ENCODE measurements at regions not wholly inside any gene's neighbourhood (a gene's known extent, or its start where the extent isn't known, plus 50 kb on each side); places are given as distances from the start of the nearest gene placed in this dataset.

GRCh38 chr2:195001924-195002323 is 655.1 kb upstream of the SLC39A10 start (continued):
- TF ChIP-seq ZNF839 (CRISPR knock-in tag; IDR thresholded peaks at IDR 0.05; ENCODE audit: borderline replicate concordance): no peak

- DNase-seq (ENCODE audit: low spot score) (no peak), ATAC-seq (no peak), FAIRE-seq (no peak)
- BruUV-seq (replicated peaks): no TSS peak
- H3K27ac ChIP-seq (ENCODE audit: extremely low read length, insufficient read depth, low read length): no peak overlapping the region
- CTCF ChIA-PET (ENCODE audit: low intra/inter-chr PET ratio, low total read pairs): no interaction called here
- POLR2A ChIA-PET: no interaction called here
- WGBS (ENCODE audit: low lambda C conversion rate): 1% methylated on average over 4 of the region's 4 CpGs
- no peaks in the 10 kb centered on the region for H3K4me1 ChIP-seq (ENCODE audit: insufficient read depth, low read length)
- no peaks in the 10 kb centered on the region for H3K27me3 ChIP-seq (ENCODE audit: control insufficient read depth in 1 of 2, insufficient read depth in 2 of 2, low read length in 2 of 2)
- intact Hi-C loops (cut with micrococcal nuclease; ENCODE audit: unreplicated experiment): no loop called here
- no peaks in the 10 kb centered on the region for H3K9me3 ChIP-seq (ENCODE audit: low read length)
- H3K9ac ChIP-seq (ENCODE audit: insufficient read depth, low read depth, low read length): no peak overlapping the region
- H3K79me2 ChIP-seq (ENCODE audit: insufficient read depth, low read length): no peaks in the 10 kb centered on the region
- H3K4me3 ChIP-seq (replicated peaks in 1 of 3; ENCODE audit: insufficient read depth in 1 of 3, low read depth in 2 of 3, low read length in 3 of 3): no peak overlapping the region
- H3K4me2 ChIP-seq (ENCODE audit: low read depth, low read length): no peak overlapping the region
- in situ Hi-C loops (cut with HindIII; ENCODE audit: extremely low pct_ligation_motif_present, low pct_unique_long_range_greater_than_20kb): no loop called here
- no peak overlapping the region for H2AFZ ChIP-seq (ENCODE audit: low read length)
- no peaks in the 10 kb centered on the region for H4K20me1 ChIP-seq (ENCODE audit: insufficient read depth, low read length)
- no peaks in the 10 kb centered on the region for H3K36me3 ChIP-seq (replicated peaks in 1 of 2; ENCODE audit: control insufficient read depth in 1 of 2, insufficient read depth in 2 of 2, low read length in 2 of 2)
- TF ChIP-seq CBX1 (IDR thresholded peaks at IDR 0.05; ENCODE audit: low read depth) (no peak), KLF9 (CRISPR knock-in tag; IDR thresholded peaks at IDR 0.05; ENCODE audit: low read depth) (no peak), ZMAT3 (CRISPR knock-in tag; conservative IDR thresholded peaks at IDR 0.05) (no peak), POGZ (CRISPR knock-in tag; IDR thresholded peaks at IDR 0.05) (no peak), ZNF335 (CRISPR knock-in tag; IDR thresholded peaks at IDR 0.05) (no peak), ARID3A (IDR thresholded peaks at IDR 0.05; ENCODE audit: low read depth, low read length) (no peak), ZNF280B (CRISPR knock-in tag; IDR thresholded peaks at IDR 0.05; ENCODE audit: borderline replicate concordance) (no peak), ZNF354B (CRISPR knock-in tag; IDR thresholded peaks at IDR 0.05) (no peak), ZFP36L2 (CRISPR knock-in tag; IDR thresholded peaks at IDR 0.05) (no peak), NR2C2 (CRISPR knock-in tag; IDR thresholded peaks at IDR 0.05; ENCODE audit: borderline replicate concordance) (no peak), AKNA (CRISPR knock-in tag; IDR thresholded peaks at IDR 0.05; ENCODE audit: borderline replicate concordance) (no peak), SRY (CRISPR knock-in tag; IDR thresholded peaks at IDR 0.05) (no peak), ZMYM4 (CRISPR knock-in tag; IDR thresholded peaks at IDR 0.05) (no peak), CHD4 (IDR thresholded peaks at IDR 0.05; ENCODE audit: borderline replicate concordance, low read length) (no peak)
Measured at GRCh38 chr2:194999771-195000170, 657.3 kb upstream of the SLC39A10 start.
